Stimulated activated CD8-positive, alpha-beta memory T cell treated with anti-CD3 and anti-CD28 coated beads, Interleukin-4, amount 100 ng/mL, for 24 hours (primary cell): ENCODE measurements at regions not wholly inside any gene's neighbourhood (a gene's known extent, or its start where the extent isn't known, plus 50 kb on each side); places are given as distances from the start of the nearest gene placed in this dataset.

Experiments used
- DNase-seq: peaks from one replicate; pipeline ENCODE4 v3.0.0-alpha.2; 2020; ENCODE audit warnings: low read depth

- DNase-seq = no peak
Measured at GRCh38 chrX:43581888-43582539, 74.1 kb upstream of the MAOA start.

- DNase-seq = no peak
Measured at GRCh38 chrX:43582540-43582913, 73.6 kb upstream of the MAOA start.

GRCh38 chrX:43585922-43586321 is 70.2 kb upstream of the MAOA start:
- no peak for DNase-seq

- DNase-seq = no peak
Measured at GRCh38 chrX:43586830-43587229, 69.3 kb upstream of the MAOA start.

- DNase-seq = no peak
Measured at GRCh38 chrX:43589735-43590134, 66.4 kb upstream of the MAOA start.

GRCh38 chrX:43590150-43590549 is 65.9 kb upstream of the MAOA start:
- no peak for DNase-seq

- DNase-seq = no peak
Measured at GRCh38 chrX:43592597-43592996, 63.5 kb upstream of the MAOA start.

GRCh38 chrX:43595931-43596330 is 60.2 kb upstream of the MAOA start:
- no peak for DNase-seq

GRCh38 chrX:43604753-43605152 is 51.3 kb upstream of the MAOA start:
- no peak for DNase-seq

GRCh38 chrX:43605351-43605750 is 50.7 kb upstream of the MAOA start:
- DNase-seq = no peak
